MM.1S (cell line): ENCODE measurements at regions not wholly inside any gene's neighbourhood (a gene's known extent, or its start where the extent isn't known, plus 50 kb on each side); places are given as distances from the start of the nearest gene placed in this dataset.

ENCODE experiments used
- DNase-seq: peaks from one replicate; pipeline ENCODE4 v3.0.0-alpha.2; 2015
- H2AFZ ChIP-seq: fragments of 300-600 bp; sonication (generic); 2 replicates; pipeline ENCODE4 v1.6.0; 2016; ENCODE audit warnings: antibody characterized with exemption, low read length
- H3F3A ChIP-seq: fragments of 300-600 bp; sonication (generic); 2 replicates; pipeline ENCODE4 v1.6.1; 2016; ENCODE audit warnings: mild to moderate bottlenecking, antibody characterized with exemption, low read length, moderate library complexity, mixed read lengths; ENCODE audit not compliant: insufficient read depth
- H3K27ac ChIP-seq: fragments of 300-600 bp; sonication (generic); 2 replicates; pipeline ENCODE4 v1.5.1; 2016; ENCODE audit warnings: mild to moderate bottlenecking, low read length
- H3K27me3 ChIP-seq: fragments of 300-600 bp; sonication (generic); replicated peaks from 2 replicates; pipeline ENCODE4 v1.6.0; 2016; ENCODE audit warnings: low read length; ENCODE audit not compliant: insufficient read depth
- H3K36me3 ChIP-seq: fragments of 300-600 bp; sonication (generic); replicated peaks from 2 replicates; pipeline ENCODE4 v1.6.1; 2016; ENCODE audit warnings: mild to moderate bottlenecking, low read length, mixed read lengths; ENCODE audit not compliant: insufficient read depth
- H3K4me1 ChIP-seq: fragments of 300-600 bp; sonication (generic); 2 replicates; pipeline ENCODE4 v1.6.1; 2016; ENCODE audit warnings: low read length, mixed read lengths
- H3K4me2 ChIP-seq: fragments of 300-600 bp; sonication (generic); 2 replicates; pipeline ENCODE4 v1.6.0; 2016; ENCODE audit warnings: low read depth, low read length
- H3K4me3 ChIP-seq: fragments of 300-600 bp; sonication (generic); 2 replicates; pipeline ENCODE4 v1.5.1; 2016; ENCODE audit warnings: low read length, mixed read lengths
- H3K79me2 ChIP-seq: fragments of 300-600 bp; sonication (generic); 2 replicates; pipeline ENCODE4 v1.6.1; 2016; ENCODE audit warnings: mixed run types, low read length, mixed read lengths
- H3K9ac ChIP-seq: fragments of 300-600 bp; sonication (generic); 2 replicates; pipeline ENCODE4 v1.6.1; 2016; ENCODE audit warnings: low read length, mixed read lengths
- H3K9me2 ChIP-seq: fragments of 300-600 bp; sonication (generic); replicated peaks from 2 replicates; pipeline ENCODE4 v1.6.1; 2016; ENCODE audit warnings: mild to moderate bottlenecking, low read length, mixed read lengths; ENCODE audit not compliant: insufficient read depth
- H3K9me3 ChIP-seq: fragments of 300-600 bp; sonication (generic); replicated peaks from 2 replicates; pipeline ENCODE4 v1.6.1; 2016; ENCODE audit warnings: mild to moderate bottlenecking, low read length, mixed read lengths; ENCODE audit not compliant: insufficient read depth
- H4K20me1 ChIP-seq: fragments of 300-600 bp; sonication (generic); 2 replicates; pipeline ENCODE4 v1.6.1; 2016; ENCODE audit warnings: mild to moderate bottlenecking, low read length, moderate library complexity, mixed read lengths; ENCODE audit not compliant: insufficient read depth
- EZH2 ChIP-seq: fragments of 300-600 bp; sonication (generic); optimal IDR thresholded peaks from 2 replicates; pipeline ENCODE3; 2017; ENCODE audit warnings: low read depth, mild to moderate bottlenecking, antibody characterized with exemption, low read length, mixed read lengths
- EZH2phosphoT487 ChIP-seq: fragments of 300-600 bp; sonication (generic); IDR thresholded peaks from 2 replicates; pipeline ENCODE4 v1.6.1; 2018; ENCODE audit warnings: antibody characterized with exemption, low read length
- TF ChIP-seq, protein P1 (sequence below): fragments of 300-600 bp; sonication (generic); IDR thresholded peaks from 2 replicates; pipeline ENCODE4 v1.5.1; 2016; ENCODE audit warnings: antibody characterized with exemption, low read length, mixed read lengths

DNA sequence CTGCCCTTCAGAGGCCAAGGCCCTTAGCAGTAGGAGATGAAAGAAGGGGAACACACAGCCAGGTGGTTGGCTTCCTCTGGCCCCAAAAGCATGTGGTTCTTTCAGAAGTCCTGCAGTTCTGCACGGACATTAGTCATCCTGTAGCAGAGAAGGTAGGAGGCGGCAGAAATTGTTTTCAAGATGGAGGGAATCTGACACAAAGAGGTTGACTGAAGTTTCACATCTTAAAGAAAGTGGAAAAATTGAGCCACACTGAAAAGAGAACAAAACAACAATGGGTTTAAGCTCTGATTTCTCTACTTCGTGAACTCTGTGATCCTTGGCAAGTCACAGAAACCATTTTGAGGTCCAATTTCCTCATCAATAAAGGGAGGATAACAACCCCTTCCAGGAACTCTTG, 125.3 kb upstream of the DNAH14 start:
- no peaks in the 10 kb centered on the region for H3K36me3 ChIP-seq
- no peaks in the 10 kb centered on the region for H3K4me1 ChIP-seq
- no peaks in the 10 kb centered on the region for H3K9me3 ChIP-seq
- no peak overlapping the region for H3K4me3 ChIP-seq
- no peaks in the 10 kb centered on the region for H3K27me3 ChIP-seq
- no peak overlapping the region for H2AFZ ChIP-seq
- H3K4me2 ChIP-seq = no peak overlapping the region
- TF ChIP-seq EZH2phosphoT487 (no peak), EZH2 (no peak)
- TF ChIP-seq, protein P1, sequence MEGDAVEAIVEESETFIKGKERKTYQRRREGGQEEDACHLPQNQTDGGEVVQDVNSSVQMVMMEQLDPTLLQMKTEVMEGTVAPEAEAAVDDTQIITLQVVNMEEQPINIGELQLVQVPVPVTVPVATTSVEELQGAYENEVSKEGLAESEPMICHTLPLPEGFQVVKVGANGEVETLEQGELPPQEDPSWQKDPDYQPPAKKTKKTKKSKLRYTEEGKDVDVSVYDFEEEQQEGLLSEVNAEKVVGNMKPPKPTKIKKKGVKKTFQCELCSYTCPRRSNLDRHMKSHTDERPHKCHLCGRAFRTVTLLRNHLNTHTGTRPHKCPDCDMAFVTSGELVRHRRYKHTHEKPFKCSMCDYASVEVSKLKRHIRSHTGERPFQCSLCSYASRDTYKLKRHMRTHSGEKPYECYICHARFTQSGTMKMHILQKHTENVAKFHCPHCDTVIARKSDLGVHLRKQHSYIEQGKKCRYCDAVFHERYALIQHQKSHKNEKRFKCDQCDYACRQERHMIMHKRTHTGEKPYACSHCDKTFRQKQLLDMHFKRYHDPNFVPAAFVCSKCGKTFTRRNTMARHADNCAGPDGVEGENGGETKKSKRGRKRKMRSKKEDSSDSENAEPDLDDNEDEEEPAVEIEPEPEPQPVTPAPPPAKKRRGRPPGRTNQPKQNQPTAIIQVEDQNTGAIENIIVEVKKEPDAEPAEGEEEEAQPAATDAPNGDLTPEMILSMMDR = no peak
- no peaks in the 10 kb centered on the region for H3K9me2 ChIP-seq
- H3K27ac ChIP-seq = no peak overlapping the region
- H3K9ac ChIP-seq = no peak overlapping the region
- no peaks in the 10 kb centered on the region for H3F3A ChIP-seq
- no peak for DNase-seq
- H3K79me2 ChIP-seq = no peaks in the 10 kb centered on the region
- H4K20me1 ChIP-seq = no peaks in the 10 kb centered on the region

DNA sequence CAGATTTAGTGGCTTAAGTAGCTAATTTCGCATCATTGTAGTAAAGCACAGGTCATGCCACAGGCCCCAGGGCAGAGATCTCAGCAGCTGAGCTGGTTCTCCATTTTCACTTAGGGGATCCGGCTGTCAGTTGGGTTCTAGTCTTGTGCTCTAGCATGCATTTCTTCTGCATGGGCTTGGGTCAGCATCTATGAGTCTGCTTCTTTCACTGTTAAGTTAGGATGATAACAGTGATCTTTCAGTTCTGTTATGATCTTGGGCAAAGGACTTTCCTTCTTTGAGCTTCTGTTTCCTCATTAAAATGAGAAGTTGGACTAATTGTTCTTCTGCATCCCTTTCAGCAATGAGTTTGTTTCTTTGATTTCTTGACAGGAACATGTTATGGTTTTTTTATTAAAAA, 123.6 kb upstream of the DNAH14 start:
- Histone ChIP-seq H3K4me1 (no peaks in the 10 kb centered on the region), H3K4me3 (no peak overlapping the region), H3K36me3 (no peaks in the 10 kb centered on the region), H3K9me3 (no peaks in the 10 kb centered on the region), H3K9me2 (no peaks in the 10 kb centered on the region), H3K9ac (no peak overlapping the region), H3K27me3 (no peaks in the 10 kb centered on the region), H3F3A (no peaks in the 10 kb centered on the region), H3K27ac (no peak overlapping the region), H2AFZ (no peak overlapping the region), H3K79me2 (no peaks in the 10 kb centered on the region), H3K4me2 (no peak overlapping the region), H4K20me1 (no peaks in the 10 kb centered on the region)
- DNase-seq = no peak
- no peak for TF ChIP-seq EZH2phosphoT487
- no peak for TF ChIP-seq EZH2

DNA sequence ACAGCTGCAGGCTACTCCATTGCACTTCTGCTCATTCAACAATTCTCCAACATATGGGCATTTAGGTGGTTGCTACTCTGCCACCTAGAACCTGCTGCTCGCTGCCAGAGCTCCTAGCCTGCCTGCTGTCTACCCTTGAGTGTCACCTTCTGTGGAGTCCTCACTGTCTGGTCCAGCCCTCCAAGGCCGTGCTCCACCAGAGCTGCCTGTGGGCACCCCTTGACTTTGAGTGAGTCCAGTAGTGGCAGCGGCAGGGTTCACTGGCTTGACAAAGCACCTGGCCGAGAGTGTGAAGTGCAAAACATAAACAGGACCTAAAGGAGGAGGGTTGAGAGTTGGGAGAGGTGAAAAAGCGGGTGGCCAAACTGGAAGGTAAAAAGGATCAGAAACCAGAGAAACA, 120.3 kb upstream of the DNAH14 start:
- Histone ChIP-seq H4K20me1 (no peaks in the 10 kb centered on the region), H3F3A (no peaks in the 10 kb centered on the region), H3K4me2 (no peak overlapping the region), H3K4me1 (no peaks in the 10 kb centered on the region), H3K79me2 (no peaks in the 10 kb centered on the region), H3K27ac (no peak overlapping the region), H2AFZ (no peak overlapping the region), H3K9me3 (no peaks in the 10 kb centered on the region), H3K36me3 (no peaks in the 10 kb centered on the region), H3K9me2 (no peaks in the 10 kb centered on the region), H3K9ac (no peak overlapping the region), H3K4me3 (no peak overlapping the region), H3K27me3 (no peaks in the 10 kb centered on the region)
- TF ChIP-seq, protein P1 = no peak
- no peak for TF ChIP-seq EZH2
- TF ChIP-seq EZH2phosphoT487 = no peak
- DNase-seq = no peak

DNA sequence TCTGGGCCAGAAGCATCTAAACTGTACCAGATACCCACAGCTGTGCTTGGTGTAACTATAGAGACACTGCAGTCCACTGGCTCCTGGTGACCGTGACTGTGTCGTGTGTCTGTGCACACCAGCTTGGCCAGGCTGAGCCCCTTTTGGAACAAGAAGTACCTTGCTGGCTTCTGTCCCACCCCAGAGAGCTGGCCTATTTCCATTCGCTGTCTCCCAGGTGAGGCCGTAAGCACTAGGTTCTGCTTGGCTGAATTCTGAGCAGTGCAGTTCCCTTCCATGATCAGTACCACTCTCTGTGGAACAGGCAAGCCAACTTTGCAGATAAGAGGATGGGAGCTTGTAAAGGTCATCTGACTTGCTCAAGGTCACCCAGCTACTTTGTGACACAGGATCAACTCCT, 119.9 kb upstream of the DNAH14 start:
- Histone ChIP-seq H3K4me2 (no peak overlapping the region), H3K27ac (no peak overlapping the region), H3F3A (no peaks in the 10 kb centered on the region), H3K4me3 (no peak overlapping the region), H2AFZ (no peak overlapping the region), H3K9me3 (no peaks in the 10 kb centered on the region), H3K36me3 (no peaks in the 10 kb centered on the region), H3K79me2 (no peaks in the 10 kb centered on the region), H3K9ac (no peak overlapping the region), H3K27me3 (no peaks in the 10 kb centered on the region), H3K4me1 (no peaks in the 10 kb centered on the region), H3K9me2 (no peaks in the 10 kb centered on the region), H4K20me1 (no peaks in the 10 kb centered on the region)
- TF ChIP-seq EZH2 (no peak), EZH2phosphoT487 (no peak)
- TF ChIP-seq, protein P1 = no peak
- no peak for DNase-seq
